HepG2 (cell line): ENCODE measurements at regions not wholly inside any gene's neighbourhood (a gene's known extent, or its start where the extent isn't known, plus 50 kb on each side); places are given as distances from the start of the nearest gene placed in this dataset.

Experiments used
- ATAC-seq: fragments of 200-7000 bp; cut with Tn5 transposase; 3 replicates; pipeline ENCODE4 v1.9.1; 2020; ENCODE audit warnings: mild to moderate bottlenecking, moderate library complexity
- BruUV-seq: library from RNA; stranded (reverse); fragments of 400-500 nt; replicated peaks from 2 replicates; lab custom pipeline; 2021; lab: Mats Ljungman, UMichigan
- CTCF ChIA-PET: fragments of 300-600 bp; formaldehyde crosslinking; extraction: SDS; loops from one replicate; lab custom pipeline; 2021; ENCODE audit warnings: low total read pairs, inconsistent platforms, low intra/inter-chr PET ratio; lab: Yijun Ruan, JAX
- POLR2A ChIA-PET: fragments of 350-600 bp; sonication (Branson Sonifier 250); formaldehyde crosslinking; loops from one replicate; lab custom pipeline; 2020; ENCODE audit warnings: antibody characterized with exemption, inconsistent platforms; lab: Yijun Ruan, JAX
- DNase-seq: peaks from one replicate; pipeline ENCODE4 v3.0.0-alpha.2; 2015; ENCODE audit warnings: low spot score
- FAIRE-seq: peaks from 3 replicates; lab custom pipeline; 2011; peaks lifted over from hg19 to GRCh38; lab: Jason Lieb, UNC
- H2AFZ ChIP-seq: one replicate; pipeline ENCODE4 v1.6.1; 2011; ENCODE audit warnings: low read length, inconsistent platforms
- H3K27ac ChIP-seq: fragments of 300-600 bp; 3 replicates; pipeline ENCODE4 v1.8.0; 2011; ENCODE audit warnings: mixed run types, mild to moderate bottlenecking, mixed read lengths, low read length, inconsistent platforms; ENCODE audit not compliant: insufficient read depth; ENCODE audit errors: extremely low read length
- H3K27me3 ChIP-seq, 2 experiments: fragments of 200-600 bp in 1 of 2; 2 replicates in 1 of 2; 3 replicates in 1 of 2; pipeline versions ENCODE4 v1.6.0 to v1.8.0; 2011; ENCODE audit warnings: low read length in 2 of 2, mild to moderate bottlenecking in 2 of 2, moderate library complexity in 2 of 2, inconsistent platforms in 1 of 2; ENCODE audit not compliant: insufficient read depth in 2 of 2, control insufficient read depth in 1 of 2
- H3K36me3 ChIP-seq, 2 experiments: fragments of 200-600 bp in 1 of 2; replicated peaks in 1 of 2; 2 replicates in 1 of 2; 3 replicates in 1 of 2; pipeline versions ENCODE4 v1.5.1 to v1.8.0; 2011; ENCODE audit warnings: low read length in 2 of 2, inconsistent platforms in 1 of 2; ENCODE audit not compliant: insufficient read depth in 2 of 2, control insufficient read depth in 1 of 2
- H3K4me1 ChIP-seq: 2 replicates; pipeline ENCODE4 v1.5.1; 2012; ENCODE audit warnings: low read length, inconsistent platforms; ENCODE audit not compliant: insufficient read depth
- H3K4me2 ChIP-seq: 2 replicates; pipeline ENCODE4 v1.6.0; 2011; ENCODE audit warnings: low read depth, low read length, inconsistent platforms
- H3K4me3 ChIP-seq, 3 experiments: fragments of 200-600 bp in 1 of 3; sonication (generic), shearing (Covaris generic) in 1 of 3; replicated peaks in 1 of 3; 2 replicates each; pipeline ENCODE4 v1.5.1; 2011 to 2016; ENCODE audit warnings: low read length in 3 of 3, inconsistent platforms in 2 of 3, low read depth in 2 of 3, mild to moderate bottlenecking in 2 of 3, control low read depth in 1 of 3, mixed read lengths in 1 of 3; ENCODE audit not compliant: insufficient read depth in 1 of 3
- H3K79me2 ChIP-seq: one replicate; pipeline ENCODE4 v1.6.1; 2011; ENCODE audit warnings: low read length, inconsistent platforms; ENCODE audit not compliant: insufficient read depth
- H3K9ac ChIP-seq: 2 replicates; pipeline ENCODE4 v1.6.0; 2011; ENCODE audit warnings: mild to moderate bottlenecking, low read depth, low read length, inconsistent platforms; ENCODE audit not compliant: insufficient read depth
- H3K9me3 ChIP-seq: 2 replicates; pipeline ENCODE4 v1.5.1; 2012; ENCODE audit warnings: mild to moderate bottlenecking, low read length
- H4K20me1 ChIP-seq: 2 replicates; pipeline ENCODE4 v1.6.0; 2011; ENCODE audit warnings: inconsistent platforms, mild to moderate bottlenecking, low read length, moderate library complexity; ENCODE audit not compliant: insufficient read depth
- ATF5 ChIP-seq: sonication (generic); formaldehyde crosslinking; IDR thresholded peaks from 2 replicates; pipeline ENCODE4 v1.4.0; 2020; ENCODE audit warnings: mild to moderate bottlenecking, low read depth, missing genetic modification reagents
- BRF2 ChIP-seq: sonication (generic); formaldehyde crosslinking; IDR thresholded peaks from 2 replicates; pipeline ENCODE4 v1.8.1; 2022; ENCODE audit warnings: mild to moderate bottlenecking, missing genetic modification reagents
- DDIT3 ChIP-seq: sonication (generic); formaldehyde crosslinking; IDR thresholded peaks from 2 replicates; pipeline ENCODE4 v1.4.0; 2020; ENCODE audit warnings: mild to moderate bottlenecking, missing genetic modification reagents
- DZIP1 ChIP-seq: sonication (generic); formaldehyde crosslinking; IDR thresholded peaks from 2 replicates; pipeline ENCODE4 v1.5.0; 2020; ENCODE audit warnings: mild to moderate bottlenecking, missing genetic modification reagents
- FOXM1 ChIP-seq: sonication (generic); formaldehyde crosslinking; IDR thresholded peaks from 2 replicates; pipeline ENCODE4 v1.5.0; 2020; ENCODE audit warnings: missing genetic modification reagents
- GATA4 ChIP-seq: sonication (generic); IDR thresholded peaks from 2 replicates; pipeline ENCODE4 v1.6.1; 2016; ENCODE audit warnings: antibody characterized with exemption, low read depth, borderline replicate concordance
- HMG20A ChIP-seq: IDR thresholded peaks from 2 replicates; pipeline ENCODE4 v1.6.1; 2016; ENCODE audit warnings: borderline replicate concordance
- PHF20 ChIP-seq: sonication (generic); formaldehyde crosslinking; IDR thresholded peaks from 2 replicates; pipeline ENCODE4 v1.5.0; 2020; ENCODE audit warnings: mild to moderate bottlenecking, missing genetic modification reagents
- POLR2G ChIP-seq: fragments of 200-400 bp; formaldehyde crosslinking; IDR thresholded peaks from 2 replicates; pipeline ENCODE4 v1.6.1; 2018; ENCODE audit warnings: mild to moderate bottlenecking, low read depth, low read length, moderate library complexity
- RBAK ChIP-seq: sonication (generic); formaldehyde crosslinking; IDR thresholded peaks from 2 replicates; pipeline ENCODE4 v1.5.1; 2020; ENCODE audit warnings: mild to moderate bottlenecking, missing genetic modification reagents
- THYN1 ChIP-seq: sonication (generic); formaldehyde crosslinking; IDR thresholded peaks from 2 replicates; pipeline ENCODE4 v1.8.1; 2023; ENCODE audit warnings: low read depth, mild to moderate bottlenecking, moderate library complexity, missing genetic modification reagents, borderline replicate concordance
- WGBS: methylation state at CpG from one replicate; pipeline ENCODE4 v1.1.6; 2017; ENCODE audit warnings: low lambda C conversion rate; 5-methylcytosine and 5-hydroxymethylcytosine counted together
- in situ Hi-C: cut with HindIII; loops from 2 replicates; pipeline ENCODE4 v1.10.0; 2017; ENCODE audit warnings: low pct_unique_long_range_greater_than_20kb; ENCODE audit not compliant: extremely low pct_ligation_motif_present
- intact Hi-C: fragments of 100-400 bp; cut with micrococcal nuclease; formaldehyde crosslinking; loops from one replicate; pipeline ENCODE4 v1.10.0; 2022; ENCODE audit not compliant: unreplicated experiment

GRCh38 chr12:126362964-126363363, 1297.7 kb downstream of the AACS start (continued):
- TF ChIP-seq BRF2 (CRISPR knock-in tag) (no peak), HMG20A (CRISPR knock-in tag) (no peak), RBAK (CRISPR knock-in tag) (no peak)

GRCh38 chr12:126369487-126370463, 1304.5 kb downstream of the AACS start:
- no peaks in the 10 kb centered on the region for H3K27me3 ChIP-seq
- H4K20me1 ChIP-seq = no peaks in the 10 kb centered on the region
- ATAC-seq = no peak
- 4% methylated on average over 3 of the region's 3 CpGs for WGBS
- intact Hi-C loops (no loop called here), in situ Hi-C loops (no loop called here)
- no peaks in the 10 kb centered on the region for H3K36me3 ChIP-seq
- H3K4me3 ChIP-seq = no peak overlapping the region
- no peak for DNase-seq
- H3K27ac ChIP-seq = no peak overlapping the region
- no peak overlapping the region for H3K9ac ChIP-seq
- no peaks in the 10 kb centered on the region for H3K79me2 ChIP-seq
- no peak overlapping the region for H3K4me2 ChIP-seq
- no peak for FAIRE-seq
- no peaks in the 10 kb centered on the region for H3K4me1 ChIP-seq
- peaks cover 93% of the 10 kb centered on the region for H3K9me3 ChIP-seq
- POLR2A ChIA-PET = no interaction called here
- CTCF ChIA-PET = no interaction called here
- no peak overlapping the region for H2AFZ ChIP-seq
- TF ChIP-seq FOXM1 (CRISPR knock-in tag) (no peak), POLR2G (no peak), DDIT3 (no peak), GATA4 (no peak), ATF5 (CRISPR knock-in tag) (no peak), DZIP1 (no peak), THYN1 (no peak), PHF20 (no peak)
- BruUV-seq = no TSS peak
